ENCODE measurements at regions not wholly inside any gene's neighbourhood (a gene's known extent, or its start where the extent isn't known, plus 50 kb on each side); places are given as distances from the start of the nearest gene placed in this dataset.
"Not testable (repeated sequence)": the region's sequence is repeated elsewhere in the genome, so short reads cannot be mapped to it uniquely, and the experiment has no call there.

GRCh38 chr13:84653915-84654534 lies 771.8 kb upstream of the SLITRK1 start:
- no peak for DNase-seq (ENCODE audit: low read depth)

- DNase-seq (ENCODE audit: low read depth), result no peak
Observed at GRCh38 chr13:84651705-84652104, 769.4 kb upstream of the SLITRK1 start.

- no peak for DNase-seq (ENCODE audit: low read depth)
Observed at GRCh38 chr13:84651288-84651687, 769.0 kb upstream of the SLITRK1 start.

- DNase-seq (ENCODE audit: low read depth), result no peak
Observed at GRCh38 chr13:84649853-84650252, 767.6 kb upstream of the SLITRK1 start.

DNA sequence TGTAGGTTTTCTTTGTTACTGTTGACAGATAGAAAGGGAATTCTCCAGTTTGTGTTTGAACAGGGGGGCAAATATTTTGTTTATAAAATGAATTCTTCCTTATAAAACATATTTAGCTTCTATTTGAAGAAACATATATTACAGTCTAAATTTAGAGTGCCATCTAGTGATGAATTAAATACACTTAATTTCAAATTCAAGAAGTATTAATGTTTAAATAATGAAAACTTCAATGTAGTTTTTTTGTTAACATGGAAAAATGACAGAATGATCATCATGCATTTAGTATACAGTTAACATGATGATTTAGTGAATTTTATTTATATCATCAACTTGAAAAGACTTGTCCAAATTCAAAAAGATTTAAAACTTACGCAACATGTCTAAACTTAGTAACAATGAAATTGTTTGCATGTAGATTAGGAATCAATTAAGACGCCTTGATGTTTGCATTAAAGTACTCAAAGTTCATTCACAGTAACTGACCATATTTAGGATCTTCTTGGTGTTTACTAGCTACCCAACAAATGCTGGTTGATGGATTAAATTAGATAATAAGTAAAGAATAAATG lies 765.9 kb upstream of the SLITRK1 start:
- DNase-seq (ENCODE audit: low read depth), result no peak

- DNase-seq (ENCODE audit: low read depth), result no peak
Observed at GRCh38 chr13:84646957-84647356, 764.7 kb upstream of the SLITRK1 start.

- no peak for DNase-seq (ENCODE audit: low read depth)
Observed at GRCh38 chr13:84645196-84646012, 763.1 kb upstream of the SLITRK1 start.

GRCh38 chr13:84641491-84641890 lies 759.2 kb upstream of the SLITRK1 start:
- DNase-seq (ENCODE audit: low read depth), result no peak

DNA sequence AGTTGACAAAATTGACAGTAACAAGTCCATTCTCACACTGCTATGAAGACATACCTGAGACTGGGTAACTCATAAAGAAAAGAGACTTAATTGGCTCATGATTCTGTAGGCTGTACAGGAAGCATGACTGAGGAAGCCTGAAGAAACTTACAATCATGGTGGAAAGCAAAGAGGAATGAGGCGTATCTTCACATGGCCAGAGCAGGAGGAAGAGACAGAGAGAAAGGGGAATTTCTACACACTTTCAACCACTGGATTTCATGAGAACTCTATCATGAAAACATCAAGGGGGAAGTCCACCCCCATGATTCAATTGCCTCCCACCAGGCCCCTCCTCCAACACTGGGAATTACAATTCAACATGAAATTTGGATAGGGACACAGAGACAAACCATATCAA lies 758.4 kb upstream of the SLITRK1 start:
- no peak for DNase-seq (ENCODE audit: low read depth)

GRCh38 chr13:84630476-84630875 lies 748.2 kb upstream of the SLITRK1 start:
- no peak for DNase-seq (ENCODE audit: low read depth)

DNA sequence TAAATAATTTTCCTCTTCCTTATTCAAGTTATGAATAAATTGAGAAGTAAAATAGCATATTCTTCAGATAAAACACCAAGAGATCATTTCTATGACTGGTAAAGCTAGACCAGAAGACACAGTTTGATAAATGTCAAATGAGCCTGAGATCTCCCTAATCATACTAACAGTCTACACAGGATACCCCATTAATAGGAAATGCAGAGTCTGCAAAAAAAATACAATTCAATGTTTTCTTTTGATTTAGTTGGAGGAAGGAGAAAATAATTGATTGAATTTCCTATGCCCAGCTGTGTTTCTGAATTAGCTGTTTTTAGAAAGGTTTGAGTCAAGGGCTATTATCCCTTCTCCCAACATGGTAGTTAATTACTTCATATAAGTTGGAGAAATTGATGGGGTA lies 734.6 kb upstream of the SLITRK1 start:
- no peak for DNase-seq (ENCODE audit: low read depth)

GRCh38 chr13:84609716-84610115 lies 727.4 kb upstream of the SLITRK1 start:
- no peak for DNase-seq (ENCODE audit: low read depth)

DNA sequence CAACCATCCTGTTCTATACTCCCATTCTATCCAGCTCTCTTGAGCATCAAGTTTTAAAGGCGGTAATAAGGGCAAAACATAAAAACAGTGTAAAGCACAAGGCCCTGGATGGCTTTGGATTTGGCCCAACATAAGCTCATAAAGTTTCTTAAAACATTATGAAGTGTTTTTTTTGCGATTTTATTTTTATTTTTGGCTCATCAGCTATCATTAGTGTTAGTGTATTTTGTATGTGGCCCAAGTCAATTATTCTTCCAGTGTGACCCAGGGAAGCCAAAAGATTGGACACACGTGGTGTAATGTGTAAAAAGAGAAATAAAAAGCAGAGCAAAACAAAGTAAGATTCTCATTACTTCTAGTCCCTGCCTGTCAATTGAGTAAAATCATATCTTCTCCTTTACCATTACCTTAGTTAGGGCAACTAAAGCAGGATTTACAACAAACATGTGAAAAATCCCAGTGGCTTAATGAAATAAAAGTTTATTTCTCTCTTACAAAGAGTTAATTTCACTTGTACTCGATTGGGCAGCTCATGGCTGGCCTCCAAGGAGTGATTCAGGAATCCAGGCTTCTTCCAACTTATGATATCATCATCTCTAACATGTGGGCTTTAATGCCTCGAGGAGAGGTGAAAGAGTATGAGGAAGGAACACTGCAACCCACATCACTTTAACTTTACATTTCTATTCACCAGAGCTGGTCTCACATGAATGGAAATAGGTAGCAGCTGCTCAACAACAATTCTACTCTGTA lies 725.2 kb upstream of the SLITRK1 start:
- DNase-seq (ENCODE audit: low read depth), result no peak

DNA sequence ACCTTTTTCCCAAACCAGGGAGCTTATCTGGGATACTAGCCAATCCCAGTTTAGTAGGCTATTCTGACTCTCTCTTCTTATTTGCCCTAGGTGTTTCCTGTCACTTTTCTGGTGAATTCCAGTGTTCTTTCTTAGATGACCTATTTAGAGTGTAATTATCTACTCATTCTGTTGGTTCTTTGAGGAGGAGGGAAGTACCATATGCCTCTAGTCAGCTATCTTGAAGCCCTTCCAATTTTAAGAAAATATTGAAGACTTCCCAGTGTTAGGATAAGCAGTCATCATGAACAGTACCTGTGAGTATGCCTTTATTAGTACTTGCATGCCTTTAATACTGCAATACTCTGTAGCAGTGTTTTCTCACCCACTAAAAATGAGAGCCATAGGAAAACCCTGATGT lies 724.3 kb upstream of the SLITRK1 start:
- DNase-seq (ENCODE audit: low read depth), result no peak

- DNase-seq (ENCODE audit: low read depth), result no peak
Observed at GRCh38 chr13:84605927-84606326, 723.7 kb upstream of the SLITRK1 start.

DNA sequence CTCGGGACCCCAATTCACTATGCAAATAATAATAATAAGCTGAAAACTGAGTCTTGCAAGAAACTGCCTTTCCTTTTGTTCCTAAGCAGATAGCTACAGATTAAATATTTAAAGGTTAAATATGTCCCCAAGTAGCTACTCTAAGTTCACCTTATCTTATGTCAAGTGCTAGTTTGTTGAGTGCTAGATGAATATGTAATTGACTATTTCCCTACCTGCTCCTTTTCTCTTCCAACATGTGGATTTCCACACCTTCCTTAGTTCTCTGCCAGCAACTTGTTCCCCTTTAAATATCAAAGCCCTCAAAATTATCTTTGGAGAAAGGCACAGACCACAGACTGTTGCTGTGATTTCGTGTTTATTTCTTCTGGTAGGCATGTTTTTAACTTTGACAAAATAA lies 709.2 kb upstream of the SLITRK1 start:
- no peak for DNase-seq (ENCODE audit: low read depth)

DNA sequence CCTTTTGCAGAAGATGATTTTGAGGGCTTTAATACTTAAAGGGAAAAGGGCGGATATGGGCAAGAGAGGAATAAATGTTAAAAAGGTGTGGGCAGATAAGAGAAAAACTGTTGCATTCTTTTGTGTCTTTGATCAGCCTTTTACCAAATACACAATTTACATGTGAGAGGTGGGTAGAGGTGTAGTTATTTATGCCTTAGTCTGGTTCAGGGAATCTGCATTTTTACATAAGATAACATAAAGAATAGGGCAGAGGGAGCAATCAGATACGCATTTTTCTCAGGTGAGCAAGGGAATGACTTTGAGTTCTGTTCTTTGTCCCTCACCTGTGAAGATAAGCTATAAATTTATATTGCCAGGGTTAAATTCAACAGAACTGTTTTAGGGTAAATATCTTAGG lies 708.4 kb upstream of the SLITRK1 start:
- no peak for DNase-seq (ENCODE audit: low read depth)

DNA sequence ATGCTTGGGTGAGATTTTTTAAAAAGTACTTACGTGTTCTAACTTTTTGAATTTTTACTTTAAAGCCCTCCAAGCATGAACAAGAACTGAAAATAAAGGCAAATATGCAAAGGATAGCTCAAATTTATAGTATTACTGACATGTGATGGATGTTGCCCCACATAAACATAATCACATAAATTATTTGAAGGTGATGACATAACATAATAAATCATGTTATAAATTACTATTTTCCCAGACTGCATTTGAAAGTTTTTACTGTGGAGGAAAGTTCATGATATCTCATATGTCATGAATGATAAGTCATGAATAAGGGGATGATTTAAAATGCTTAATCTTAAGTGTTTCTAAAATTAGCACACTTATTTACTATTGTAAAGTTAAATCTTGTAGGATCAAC lies 705.7 kb upstream of the SLITRK1 start:
- no peak for DNase-seq (ENCODE audit: low read depth)

- DNase-seq (ENCODE audit: low read depth), result not testable (repeated sequence)
Observed at GRCh38 chr13:84579901-84580300, 697.6 kb upstream of the SLITRK1 start.

DNA sequence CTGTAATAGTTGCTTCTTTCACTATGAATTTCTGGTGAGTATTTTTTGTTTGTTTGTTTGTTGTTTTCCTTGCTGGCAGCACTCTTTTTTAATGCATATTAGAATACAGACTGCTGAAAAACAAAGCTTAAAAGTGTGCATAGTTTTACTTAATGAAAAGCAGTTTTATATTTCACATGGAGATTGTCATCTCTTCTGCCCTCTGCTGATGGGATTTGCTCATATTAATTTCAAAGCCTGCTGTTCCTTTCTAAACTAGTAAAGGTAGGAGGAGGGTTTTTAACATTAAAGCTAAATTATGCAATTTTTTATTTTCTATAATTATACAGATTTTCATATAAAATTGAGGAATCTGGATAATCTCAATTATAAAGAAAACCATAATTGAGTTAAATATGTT lies 692.6 kb upstream of the SLITRK1 start:
- no peak for DNase-seq (ENCODE audit: low read depth)

DNA sequence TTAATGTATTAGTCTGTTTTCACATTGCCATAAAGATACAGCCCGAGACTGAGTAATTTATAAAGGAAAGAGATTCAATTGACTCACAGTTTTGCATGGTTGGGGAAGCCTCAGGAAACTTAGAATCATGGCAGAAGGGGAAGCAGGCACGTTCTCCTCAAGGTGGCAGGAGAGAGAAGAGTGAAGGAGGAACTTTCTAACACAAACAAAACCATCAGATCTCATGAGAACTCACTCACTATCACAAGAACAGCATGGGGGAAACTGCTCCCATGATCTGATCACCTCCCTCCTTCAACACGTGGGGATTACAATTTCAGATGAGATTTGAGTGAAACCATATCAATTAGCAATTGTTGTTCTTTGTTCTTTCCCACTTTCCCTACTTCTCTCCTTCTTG lies 689.0 kb upstream of the SLITRK1 start:
- DNase-seq (ENCODE audit: low read depth), result no peak

- no peak for DNase-seq (ENCODE audit: low read depth)
Observed at GRCh38 chr13:84570831-84571230, 688.6 kb upstream of the SLITRK1 start.

DNA sequence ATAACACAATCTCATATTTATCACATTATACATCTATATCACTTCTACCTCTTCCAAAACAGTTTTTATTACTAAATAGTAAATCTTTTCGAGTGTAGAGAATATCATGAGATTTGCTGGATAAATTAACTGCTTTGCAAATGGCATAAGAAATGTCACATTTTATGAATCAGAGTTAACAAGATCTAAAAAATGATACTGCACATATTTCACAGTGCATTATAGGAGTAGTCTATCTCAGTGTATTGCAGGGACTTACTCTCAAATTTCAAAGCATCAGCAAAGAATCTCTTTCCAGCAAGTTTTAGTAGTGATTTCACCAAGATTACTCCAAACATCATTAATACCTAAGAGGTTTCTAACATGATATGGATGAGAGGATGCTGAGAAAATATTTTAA lies 687.1 kb upstream of the SLITRK1 start:
- DNase-seq (ENCODE audit: low read depth), result no peak
